ENCODE measurements at regions not wholly inside any gene's neighbourhood (a gene's known extent, or its start where the extent isn't known, plus 50 kb on each side); places are given as distances from the start of the nearest gene placed in this dataset.

DNA sequence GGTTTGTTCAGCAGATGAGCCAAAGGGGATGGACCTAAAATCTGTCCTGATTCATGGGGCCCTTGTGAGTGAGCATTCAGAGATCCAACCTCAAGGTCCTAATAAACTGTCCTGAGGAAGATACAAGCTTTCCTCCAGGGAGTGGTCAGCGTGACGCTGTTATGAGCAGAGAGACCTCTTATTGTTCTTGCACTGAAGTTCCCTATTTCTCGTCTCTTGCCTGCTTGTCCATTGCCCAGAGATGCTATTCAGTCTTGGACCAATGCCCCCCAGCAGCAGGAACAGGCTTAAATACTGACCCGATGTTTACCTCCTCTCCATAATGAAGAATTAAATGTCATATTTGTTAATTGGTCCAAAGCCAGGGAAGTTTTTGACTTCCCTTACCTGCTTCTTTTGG, 225.2 kb upstream of the PGR start:
- DNase-seq (ENCODE audit: low read depth), result no peak
- TF ChIP-seq, protein P1, sequence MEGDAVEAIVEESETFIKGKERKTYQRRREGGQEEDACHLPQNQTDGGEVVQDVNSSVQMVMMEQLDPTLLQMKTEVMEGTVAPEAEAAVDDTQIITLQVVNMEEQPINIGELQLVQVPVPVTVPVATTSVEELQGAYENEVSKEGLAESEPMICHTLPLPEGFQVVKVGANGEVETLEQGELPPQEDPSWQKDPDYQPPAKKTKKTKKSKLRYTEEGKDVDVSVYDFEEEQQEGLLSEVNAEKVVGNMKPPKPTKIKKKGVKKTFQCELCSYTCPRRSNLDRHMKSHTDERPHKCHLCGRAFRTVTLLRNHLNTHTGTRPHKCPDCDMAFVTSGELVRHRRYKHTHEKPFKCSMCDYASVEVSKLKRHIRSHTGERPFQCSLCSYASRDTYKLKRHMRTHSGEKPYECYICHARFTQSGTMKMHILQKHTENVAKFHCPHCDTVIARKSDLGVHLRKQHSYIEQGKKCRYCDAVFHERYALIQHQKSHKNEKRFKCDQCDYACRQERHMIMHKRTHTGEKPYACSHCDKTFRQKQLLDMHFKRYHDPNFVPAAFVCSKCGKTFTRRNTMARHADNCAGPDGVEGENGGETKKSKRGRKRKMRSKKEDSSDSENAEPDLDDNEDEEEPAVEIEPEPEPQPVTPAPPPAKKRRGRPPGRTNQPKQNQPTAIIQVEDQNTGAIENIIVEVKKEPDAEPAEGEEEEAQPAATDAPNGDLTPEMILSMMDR (IDR thresholded peaks at IDR 0.05; ENCODE audit: insufficient read depth, low read depth, low read length), result no peak
- no peak overlapping the region for H3K4me3 ChIP-seq (ENCODE audit: low read depth, low read length)

DNA sequence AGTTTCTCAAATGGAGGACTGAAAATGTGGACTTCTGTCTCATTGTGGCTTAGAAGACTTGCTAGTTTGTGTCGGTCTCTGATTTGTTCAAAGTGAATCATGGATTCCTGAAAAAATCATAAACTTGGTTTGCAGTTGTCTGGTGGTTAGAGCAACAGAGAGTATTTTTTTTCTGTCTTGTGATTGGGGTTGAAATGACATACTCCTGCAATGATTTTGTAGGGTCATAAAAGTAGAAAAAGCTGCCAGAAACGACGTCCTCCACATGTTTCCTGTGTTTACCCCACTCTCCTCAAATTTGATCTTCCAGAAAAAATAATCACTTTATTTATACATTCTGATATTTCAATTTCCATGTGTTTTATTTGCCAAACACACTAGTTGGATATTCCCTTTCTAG, 219.2 kb upstream of the PGR start:
- H3K4me3 ChIP-seq (ENCODE audit: low read depth, low read length), result no peak overlapping the region
- DNase-seq (ENCODE audit: low read depth), result peak; percentile 81
- TF ChIP-seq, protein P1 (IDR thresholded peaks at IDR 0.05; ENCODE audit: insufficient read depth, low read depth, low read length), result no peak

DNA sequence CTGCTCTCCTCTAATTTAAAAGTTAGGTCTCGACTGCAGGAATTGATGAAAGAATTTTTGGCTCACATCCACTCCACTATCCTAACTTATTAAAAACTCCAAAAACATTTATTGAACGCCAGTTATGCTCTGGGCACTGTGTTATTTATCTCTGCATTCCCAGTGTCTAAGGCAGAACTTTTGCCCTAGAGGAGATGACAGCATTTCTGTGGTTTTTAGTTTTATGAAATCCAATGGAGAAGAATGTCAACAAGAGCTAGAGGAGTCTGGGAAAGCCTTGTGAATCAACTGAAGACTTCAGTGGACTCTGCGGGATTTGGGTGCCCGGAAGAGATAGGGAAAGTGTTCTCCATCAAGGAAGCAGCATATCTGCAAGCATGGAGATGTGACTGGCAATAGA, 217.0 kb upstream of the PGR start:
- TF ChIP-seq, protein P1 (IDR thresholded peaks at IDR 0.05; ENCODE audit: insufficient read depth, low read depth, low read length), result no peak
- peak; percentile 85 for DNase-seq (ENCODE audit: low read depth)

DNA sequence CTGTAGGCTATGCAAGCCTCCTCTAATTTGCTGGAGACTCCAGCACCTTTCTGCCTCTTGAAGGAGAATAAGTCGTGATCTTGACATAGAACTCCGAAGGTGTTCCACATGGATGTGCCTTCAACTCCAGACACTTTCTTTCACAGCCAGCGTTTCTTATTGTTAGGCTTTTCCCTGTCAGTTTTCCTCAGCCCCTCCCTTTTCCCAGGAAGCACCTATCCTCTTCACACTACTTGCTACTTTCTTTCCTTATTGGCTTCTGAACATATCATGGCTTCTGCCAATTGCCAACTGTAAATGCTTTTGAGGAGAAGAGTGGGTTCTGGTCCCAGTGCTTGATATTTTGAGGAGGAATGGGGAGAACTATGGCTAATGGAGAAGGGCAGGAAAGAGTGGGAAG, 216.3 kb upstream of the PGR start:
- DNase-seq (ENCODE audit: low read depth), result no peak
- no peak overlapping the region for H3K4me3 ChIP-seq (ENCODE audit: low read depth, low read length)
- TF ChIP-seq, protein P1 (IDR thresholded peaks at IDR 0.05; ENCODE audit: insufficient read depth, low read depth, low read length), result no peak

More for the DNA sequence above, 217.0 kb upstream of the PGR start:
- H3K4me3 ChIP-seq (ENCODE audit: low read depth, low read length), result no peak overlapping the region

DNA sequence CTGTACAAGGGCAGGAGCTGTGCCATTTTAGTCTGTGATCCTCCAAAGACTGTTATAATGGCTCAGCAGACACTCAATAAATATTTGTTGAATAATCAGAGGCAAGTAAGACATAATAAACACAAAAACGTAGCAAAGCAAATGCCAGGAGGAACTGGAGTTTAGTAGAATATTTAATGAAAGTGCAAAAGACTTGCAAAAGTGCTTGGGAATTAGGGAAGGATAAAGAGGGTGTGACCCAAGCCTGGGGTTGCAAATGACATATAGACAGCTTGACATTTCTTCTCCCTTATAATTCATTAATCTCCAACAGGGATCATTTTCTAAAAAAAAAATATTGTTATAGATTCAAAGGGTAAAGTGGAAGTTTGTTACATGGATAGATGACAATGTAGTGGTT, 212.7 kb upstream of the PGR start:
- no peak for DNase-seq (ENCODE audit: low read depth)
- TF ChIP-seq, protein P1 (IDR thresholded peaks at IDR 0.05; ENCODE audit: insufficient read depth, low read depth, low read length), result no peak
- no peak overlapping the region for H3K4me3 ChIP-seq (ENCODE audit: low read depth, low read length)

DNA sequence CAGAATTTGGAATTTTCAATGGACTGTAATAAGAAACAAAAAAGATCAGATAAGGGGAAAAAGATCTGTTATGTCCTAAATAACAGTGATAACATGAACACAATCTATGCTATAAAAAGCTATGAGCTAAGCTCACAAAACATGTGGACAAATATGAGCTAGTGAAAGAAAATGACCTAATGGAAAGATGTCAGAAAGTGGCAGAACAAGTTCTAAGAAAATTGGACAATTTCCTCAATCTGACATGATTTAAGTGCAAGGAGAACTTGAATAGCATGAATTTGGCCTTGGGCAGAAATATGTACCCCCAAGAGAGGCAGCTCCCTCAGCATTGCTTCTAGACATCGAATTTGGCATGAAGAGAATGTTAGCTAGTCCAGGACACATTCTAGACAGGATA, 212.0 kb upstream of the PGR start:
- TF ChIP-seq, protein P1 (IDR thresholded peaks at IDR 0.05; ENCODE audit: insufficient read depth, low read depth, low read length), result no peak
- no peak overlapping the region for H3K4me3 ChIP-seq (ENCODE audit: low read depth, low read length)
- peak; percentile 23 for DNase-seq (ENCODE audit: low read depth)

DNA sequence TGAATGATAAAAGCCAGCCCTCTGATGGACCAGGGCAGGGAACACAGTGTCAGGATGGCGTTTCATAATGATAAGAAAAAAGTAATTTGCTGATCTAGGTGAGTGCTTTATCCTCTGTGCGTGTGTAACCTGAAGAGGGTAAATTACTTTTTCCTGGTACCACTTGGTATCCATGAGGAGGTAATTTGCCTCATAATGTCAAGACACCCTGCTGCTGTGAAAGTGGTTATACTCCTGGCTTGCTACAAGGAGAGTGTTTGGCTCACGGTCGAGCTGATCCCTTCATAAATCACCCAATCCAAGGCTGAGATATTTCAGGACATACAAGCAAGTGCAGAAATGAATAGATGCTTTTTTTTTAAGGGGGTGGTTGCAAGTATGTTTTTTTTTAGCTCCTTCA, 207.2 kb upstream of the PGR start:
- DNase-seq (ENCODE audit: low read depth), result no peak
- TF ChIP-seq, protein P1 (IDR thresholded peaks at IDR 0.05; ENCODE audit: insufficient read depth, low read depth, low read length), result no peak
- no peak overlapping the region for H3K4me3 ChIP-seq (ENCODE audit: low read depth, low read length)

Measured in fibroblast of villous mesenchyme (primary cell).